ENCODE measurements at regions not wholly inside any gene's neighbourhood (a gene's known extent, or its start where the extent isn't known, plus 50 kb on each side); places are given as distances from the start of the nearest gene placed in this dataset.

- intact Hi-C loops (cut with DNase I) = no loop called here
These were observed 51.4 kb upstream of the LGSN start for GRCh38 chr6:63371104-63371715.

DNA sequence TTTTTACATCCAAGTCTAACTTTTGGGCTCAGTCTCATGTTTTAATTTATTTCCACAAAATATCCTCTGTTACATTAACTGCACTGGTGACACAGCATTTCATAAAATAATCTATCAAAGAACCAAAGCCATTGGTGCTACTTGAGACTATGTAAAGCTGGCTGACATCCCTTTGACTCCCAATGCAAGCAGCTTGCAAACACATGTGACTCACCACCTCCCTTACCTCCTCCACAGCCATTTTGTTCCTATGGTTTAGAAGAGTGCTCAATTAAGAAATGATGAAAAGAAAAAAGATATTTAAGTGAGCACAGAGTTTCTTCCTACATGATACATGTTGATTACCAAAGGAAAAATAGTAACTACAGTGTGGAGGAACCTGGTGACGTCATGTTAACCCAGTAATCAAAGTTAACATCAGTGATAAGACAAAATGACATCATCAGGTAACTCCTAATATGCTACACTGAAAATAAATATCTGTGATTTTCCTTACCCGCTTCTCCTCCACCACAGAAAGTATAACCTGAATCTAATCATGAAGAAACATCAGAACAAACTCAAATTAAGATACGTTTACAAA, 53.3 kb upstream of the LGSN start:
- DNase-seq = peak in 11 of 42 donors; percentile 12 to 64 (median 30)
- intact Hi-C loops (cut with DNase I) = no loop called here

More at GRCh38 chr6:63371104-63371715, 51.4 kb upstream of the LGSN start:
- no peak for DNase-seq

GRCh38 chr6:63389191-63389844, 69.5 kb upstream of the LGSN start:
- intact Hi-C loops (cut with DNase I) = no loop called here
- DNase-seq = no peak

DNA sequence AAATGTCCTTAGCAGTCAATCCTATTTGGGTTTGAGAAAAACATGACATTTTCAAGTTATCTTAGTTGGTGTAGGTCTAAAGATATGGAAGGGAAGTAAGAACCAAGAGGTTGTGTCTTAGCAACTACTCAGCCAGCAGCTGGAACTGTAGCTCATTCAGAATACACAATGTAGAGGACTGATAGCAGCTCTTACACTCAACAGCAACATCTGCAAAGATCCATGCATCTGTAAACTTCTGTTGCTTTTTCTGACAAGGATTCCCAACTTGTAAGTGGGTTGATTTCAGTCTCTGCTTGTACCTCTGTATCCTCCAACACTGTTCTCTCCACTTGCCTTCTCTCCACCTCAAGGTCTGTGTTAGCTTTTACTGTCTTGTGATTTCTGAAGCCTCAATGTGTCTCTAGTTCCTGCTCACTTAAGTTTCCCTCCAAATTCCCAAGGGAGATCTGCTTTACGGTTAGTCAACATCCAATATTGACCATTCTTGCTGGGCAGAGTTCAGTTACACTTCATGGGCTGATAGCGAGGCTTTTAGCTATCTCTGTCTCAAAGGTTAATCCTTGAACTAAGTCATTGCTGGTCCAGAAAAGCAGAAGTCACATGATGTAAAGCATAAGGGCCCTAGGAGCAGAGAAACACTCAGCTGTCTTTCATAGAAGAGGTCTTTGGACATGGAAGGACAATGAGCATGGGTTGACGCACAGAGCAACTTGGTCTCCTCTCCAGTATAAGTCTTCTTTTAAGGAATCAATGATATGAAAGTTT, 71.6 kb upstream of the LGSN start:
- intact Hi-C loops (cut with DNase I) = no loop called here
- DNase-seq = no peak

- no peak for DNase-seq
- intact Hi-C loops (cut with DNase I) = no loop called here
These were observed 72.4 kb upstream of the LGSN start for GRCh38 chr6:63392092-63392724.

- DNase-seq = no peak
- intact Hi-C loops (cut with DNase I) = no loop called here
These were observed 75.0 kb upstream of the LGSN start for GRCh38 chr6:63394656-63395308.

DNA sequence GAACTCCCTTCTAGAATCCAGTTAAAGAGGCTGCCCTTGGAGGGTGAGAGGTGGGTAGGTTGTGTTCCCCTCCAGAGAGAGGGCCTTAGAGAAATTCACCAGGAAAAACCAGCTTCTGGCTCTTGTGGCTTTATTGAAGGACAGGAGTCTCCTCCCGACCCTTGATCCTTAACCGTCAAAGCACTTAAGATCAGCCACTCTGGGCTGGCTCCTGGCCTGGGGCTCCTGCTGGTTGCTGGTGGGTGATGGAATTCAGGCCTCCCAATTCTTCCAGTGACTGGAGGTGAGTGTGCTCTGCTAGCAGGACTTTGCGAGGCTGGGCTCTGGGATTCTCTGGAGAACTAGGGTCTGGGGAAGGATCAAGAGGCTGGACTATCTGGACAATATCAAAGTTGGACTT, 75.6 kb upstream of the LGSN start:
- DNase-seq = no peak
- intact Hi-C loops (cut with DNase I) = no loop called here

GRCh38 chr6:63403725-63404124, 83.9 kb upstream of the LGSN start:
- intact Hi-C loops (cut with DNase I) = no loop called here
- DNase-seq = no peak

GRCh38 chr6:63410435-63411426, 90.9 kb upstream of the LGSN start:
- DNase-seq = no peak
- intact Hi-C loops (cut with DNase I) = no loop called here

DNA sequence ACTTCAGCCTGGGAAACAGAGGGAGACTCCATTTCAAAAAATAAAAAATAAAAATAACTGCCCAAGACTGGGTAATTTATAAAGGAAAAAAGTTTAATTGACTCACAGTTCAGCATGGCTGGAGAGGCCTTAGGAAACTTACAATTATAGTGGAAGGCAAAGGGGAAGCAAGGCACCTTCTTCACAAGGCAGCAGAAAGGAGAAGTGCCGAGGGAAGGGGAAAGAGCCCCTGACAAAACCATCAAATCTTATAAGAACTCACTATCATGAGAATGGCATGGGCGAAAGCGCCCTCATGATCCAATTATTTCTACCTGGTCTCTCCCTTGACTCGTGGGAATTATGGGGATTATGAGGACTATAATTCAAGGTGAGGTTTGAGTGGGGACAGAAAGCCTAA, 95.5 kb upstream of the LGSN start:
- no peak for DNase-seq
- intact Hi-C loops (cut with DNase I) = no loop called here

DNA sequence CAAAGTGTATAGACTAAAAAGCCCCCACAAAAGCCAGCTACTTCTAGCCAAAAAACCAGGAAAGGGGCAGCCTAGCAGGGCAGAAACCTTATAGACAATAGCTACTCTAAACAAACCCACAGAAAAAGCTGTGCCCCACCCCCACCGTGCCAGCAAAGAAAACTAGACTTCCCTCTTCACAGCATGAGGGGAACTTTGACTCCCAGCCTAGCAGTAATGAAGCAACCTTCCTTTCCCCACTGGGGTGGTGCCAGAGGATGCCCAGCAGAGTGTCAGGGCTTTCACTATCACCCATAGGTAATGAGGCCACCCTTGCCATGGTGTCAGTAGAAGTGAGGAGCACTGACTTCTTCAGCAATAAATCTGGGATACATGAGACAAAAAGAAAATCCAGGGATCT, 99.0 kb upstream of the LGSN start:
- intact Hi-C loops (cut with DNase I) = no loop called here
- peak in 21 of 42 donors; percentile 8 to 52 (median 22) for DNase-seq

DNA sequence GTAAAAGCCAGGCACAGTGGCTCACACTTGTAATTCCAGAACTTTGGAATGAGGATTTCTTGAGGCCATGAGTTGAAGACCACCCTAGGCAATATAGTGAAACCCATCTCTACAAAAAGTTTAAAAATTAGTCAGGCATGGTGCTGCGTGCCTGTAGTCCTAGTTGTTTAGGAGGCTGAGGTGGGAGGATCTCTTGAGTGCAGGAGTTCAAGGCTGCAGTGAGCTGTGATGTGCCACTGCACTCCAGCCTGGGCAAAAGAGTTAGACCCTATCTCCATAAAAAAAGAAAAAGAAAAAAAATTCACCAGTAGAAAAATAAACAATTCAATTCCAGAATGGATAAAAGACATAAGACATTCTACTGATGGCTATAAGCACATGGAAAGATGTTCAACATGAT, 104.9 kb upstream of the LGSN start:
- intact Hi-C loops (cut with DNase I) = no loop called here
- DNase-seq = no peak

GRCh38 chr6:63425493-63425892, 105.7 kb upstream of the LGSN start:
- DNase-seq = no peak
- intact Hi-C loops (cut with DNase I) = no loop called here

DNA sequence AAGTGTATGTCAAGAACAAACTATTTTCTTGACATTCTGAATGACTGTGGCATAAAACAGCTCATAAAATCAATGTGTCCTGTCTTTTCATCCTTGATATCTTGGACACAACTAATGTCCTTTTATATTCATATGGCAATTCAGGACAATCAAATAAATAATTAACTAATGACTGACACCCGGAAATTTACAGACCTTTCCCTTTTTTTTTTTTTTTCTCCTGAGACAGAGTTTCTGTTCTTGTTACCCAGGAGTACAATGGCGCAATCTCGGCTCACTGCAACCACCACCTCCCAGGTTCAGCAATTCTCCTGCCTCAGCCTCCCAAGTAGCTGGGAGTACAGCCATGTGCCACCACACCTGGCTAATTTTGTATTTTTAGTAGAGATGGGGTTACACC, 107.1 kb upstream of the LGSN start:
- no peak for DNase-seq
- intact Hi-C loops (cut with DNase I) = no loop called here

DNA sequence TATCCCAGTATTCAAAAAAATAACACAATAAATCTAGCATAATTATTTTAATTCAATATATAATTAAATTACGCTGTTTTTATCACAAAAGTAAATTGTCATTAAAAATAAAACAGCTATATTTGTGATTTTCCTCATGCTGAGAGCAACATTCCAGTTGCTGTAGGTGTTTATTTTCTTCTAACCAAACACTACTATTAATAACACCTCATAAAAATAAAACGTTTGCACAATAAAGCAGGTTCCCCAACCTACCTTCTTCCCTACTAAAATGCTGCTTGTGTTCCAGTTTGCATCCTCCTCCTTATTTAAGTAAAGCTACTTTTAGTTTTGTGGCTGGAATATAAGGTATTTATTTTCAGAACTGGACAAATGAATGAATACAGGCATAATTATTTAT, 108.2 kb upstream of the LGSN start:
- DNase-seq = no peak
- intact Hi-C loops (cut with DNase I) = no loop called here

GRCh38 chr6:63430985-63431519, 111.3 kb upstream of the LGSN start:
- no peak for DNase-seq
- intact Hi-C loops (cut with DNase I) = no loop called here

DNA sequence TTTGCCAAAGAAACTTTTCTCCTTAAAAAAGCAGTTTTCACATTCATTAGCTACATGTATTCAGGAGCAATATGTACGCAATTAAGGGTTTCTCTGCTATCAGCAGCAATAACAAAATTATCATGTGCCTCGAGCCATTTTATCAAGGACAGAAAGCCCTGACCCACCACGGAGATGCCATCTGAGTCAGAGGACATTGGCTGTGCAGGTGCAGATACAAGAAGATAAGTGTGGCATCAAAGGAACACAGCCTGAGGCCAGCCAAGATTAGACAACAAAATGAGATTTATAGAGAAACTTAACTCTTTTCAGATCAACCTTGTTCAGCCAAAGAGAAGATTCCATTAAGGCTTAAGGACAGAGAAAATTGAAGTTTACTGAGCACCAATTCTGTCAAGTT, 115.2 kb upstream of the LGSN start:
- DNase-seq = no peak
- intact Hi-C loops (cut with DNase I) = no loop called here

- DNase-seq = no peak
- intact Hi-C loops (cut with DNase I) = no loop called here
These were observed 116.6 kb upstream of the LGSN start for GRCh38 chr6:63436356-63436755.
